ENCODE measurements at regions not wholly inside any gene's neighbourhood (a gene's known extent, or its start where the extent isn't known, plus 50 kb on each side); places are given as distances from the start of the nearest gene placed in this dataset.
"Not testable (repeated sequence)": the region's sequence is repeated elsewhere in the genome, so short reads cannot be mapped to it uniquely, and the experiment has no call there.

DNA sequence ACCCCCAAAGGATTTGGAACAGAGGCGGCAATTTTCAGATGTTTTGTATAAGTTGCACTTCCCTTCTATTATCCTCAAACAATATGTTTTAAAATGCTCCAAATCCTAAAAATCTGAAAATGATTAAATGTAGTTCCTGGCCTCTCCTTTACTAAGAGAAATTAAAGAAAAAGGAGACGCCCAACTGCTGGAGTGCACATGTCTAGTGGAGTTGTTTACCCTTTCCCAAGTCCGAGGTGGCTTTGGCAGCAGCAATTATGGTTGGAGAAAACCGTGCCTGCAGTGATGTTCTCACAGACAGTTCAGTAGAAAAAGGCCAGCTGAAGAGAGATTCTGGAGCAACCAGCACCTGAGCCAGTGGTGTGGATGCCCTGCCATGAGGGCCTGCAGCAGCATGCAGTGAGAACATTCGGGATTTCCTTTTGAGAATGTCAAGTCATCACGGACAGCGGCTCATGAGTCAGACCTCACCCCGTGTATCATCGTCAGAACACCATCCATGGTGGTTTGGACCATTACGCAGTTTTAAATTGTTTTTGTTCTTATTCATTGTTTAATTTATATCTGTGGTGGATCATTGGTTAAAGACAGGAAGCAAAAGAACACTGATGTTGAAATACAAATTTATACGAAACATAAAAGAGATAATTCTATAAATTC, 179.0 kb upstream of the KRR1 start (continued):
- TF ChIP-seq, protein P1, sequence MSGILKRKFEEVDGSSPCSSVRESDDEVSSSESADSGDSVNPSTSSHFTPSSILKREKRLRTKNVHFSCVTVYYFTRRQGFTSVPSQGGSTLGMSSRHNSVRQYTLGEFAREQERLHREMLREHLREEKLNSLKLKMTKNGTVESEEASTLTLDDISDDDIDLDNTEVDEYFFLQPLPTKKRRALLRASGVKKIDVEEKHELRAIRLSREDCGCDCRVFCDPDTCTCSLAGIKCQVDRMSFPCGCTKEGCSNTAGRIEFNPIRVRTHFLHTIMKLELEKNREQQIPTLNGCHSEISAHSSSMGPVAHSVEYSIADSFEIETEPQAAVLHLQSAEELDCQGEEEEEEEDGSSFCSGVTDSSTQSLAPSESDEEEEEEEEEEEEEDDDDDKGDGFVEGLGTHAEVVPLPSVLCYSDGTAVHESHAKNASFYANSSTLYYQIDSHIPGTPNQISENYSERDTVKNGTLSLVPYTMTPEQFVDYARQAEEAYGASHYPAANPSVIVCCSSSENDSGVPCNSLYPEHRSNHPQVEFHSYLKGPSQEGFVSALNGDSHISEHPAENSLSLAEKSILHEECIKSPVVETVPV (CRISPR knock-in tag; IDR thresholded peaks at IDR 0.05) = no peak
- TF ChIP-seq ZFP30 (CRISPR knock-in tag; IDR thresholded peaks at IDR 0.05) (no peak), GLIS3 (CRISPR knock-in tag; IDR thresholded peaks at IDR 0.05) (no peak), RARB (CRISPR knock-in tag; IDR thresholded peaks at IDR 0.05) (no peak)

DNA sequence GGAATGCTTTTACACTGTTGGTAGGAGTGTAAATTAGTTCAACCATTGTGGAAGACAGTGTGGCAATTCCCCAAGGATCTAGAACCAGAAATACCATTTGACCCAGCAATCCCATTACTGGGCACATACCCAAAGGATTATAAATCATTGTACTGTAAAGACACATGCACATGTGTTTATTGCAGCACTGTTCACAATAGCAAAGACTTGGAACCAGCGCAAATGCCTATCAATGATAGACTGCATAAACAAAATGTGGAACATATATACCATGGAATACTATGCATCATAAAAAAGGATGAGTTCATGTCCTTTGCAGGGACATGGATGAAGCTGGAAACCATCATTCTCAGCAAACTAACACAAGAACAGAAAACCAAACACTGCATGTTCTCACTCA, 174.8 kb upstream of the KRR1 start:
- not testable (repeated sequence) for ATAC-seq

DNA sequence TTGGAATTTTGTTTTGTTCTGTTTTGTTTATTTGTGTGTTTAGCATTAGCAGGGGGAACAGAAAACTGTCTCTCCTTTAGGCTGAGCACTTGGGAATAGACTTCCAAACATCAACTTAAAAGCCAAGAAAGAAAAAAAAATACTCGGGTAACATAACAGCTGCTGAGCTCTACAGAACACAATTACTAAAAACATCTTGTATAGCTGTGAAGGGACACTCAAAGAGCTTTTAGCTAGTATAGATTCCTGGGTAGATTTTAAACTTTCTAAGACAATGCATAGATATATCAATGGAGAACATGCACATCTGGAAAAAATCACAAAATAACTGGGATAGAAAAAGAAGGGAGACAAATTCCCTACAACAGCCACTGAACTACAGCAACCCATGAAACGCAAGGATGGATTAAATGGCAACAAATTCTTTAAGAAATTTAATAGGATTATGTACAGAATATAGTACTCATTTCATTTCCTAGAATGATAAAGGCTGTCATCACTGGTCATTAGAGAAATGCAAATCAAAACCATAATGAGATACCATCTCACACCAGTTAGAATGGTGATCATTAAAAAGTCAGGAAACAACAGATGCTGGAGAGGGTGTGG, 174.3 kb upstream of the KRR1 start:
- TF ChIP-seq ZC3H10 (CRISPR knock-in tag; IDR thresholded peaks at IDR 0.05) (no peak), ZFP30 (CRISPR knock-in tag; IDR thresholded peaks at IDR 0.05) (no peak), ZNF8 (CRISPR knock-in tag; IDR thresholded peaks at IDR 0.05) (no peak), ZNF70 (CRISPR knock-in tag; IDR thresholded peaks at IDR 0.05) (no peak), SNAI2 (CRISPR knock-in tag; IDR thresholded peaks at IDR 0.05) (no peak), ZFP3 (CRISPR knock-in tag; IDR thresholded peaks at IDR 0.05) (no peak), GLIS3 (CRISPR knock-in tag; IDR thresholded peaks at IDR 0.05) (no peak), RARB (CRISPR knock-in tag; IDR thresholded peaks at IDR 0.05) (no peak), ARNTL (CRISPR knock-in tag; IDR thresholded peaks at IDR 0.05; ENCODE audit: borderline replicate concordance, low read depth) (no peak), OSR1 (CRISPR knock-in tag; IDR thresholded peaks at IDR 0.05) (no peak), BACH2 (CRISPR knock-in tag; IDR thresholded peaks at IDR 0.05; ENCODE audit: borderline replicate concordance) (no peak)
- TF ChIP-seq, protein P2, sequence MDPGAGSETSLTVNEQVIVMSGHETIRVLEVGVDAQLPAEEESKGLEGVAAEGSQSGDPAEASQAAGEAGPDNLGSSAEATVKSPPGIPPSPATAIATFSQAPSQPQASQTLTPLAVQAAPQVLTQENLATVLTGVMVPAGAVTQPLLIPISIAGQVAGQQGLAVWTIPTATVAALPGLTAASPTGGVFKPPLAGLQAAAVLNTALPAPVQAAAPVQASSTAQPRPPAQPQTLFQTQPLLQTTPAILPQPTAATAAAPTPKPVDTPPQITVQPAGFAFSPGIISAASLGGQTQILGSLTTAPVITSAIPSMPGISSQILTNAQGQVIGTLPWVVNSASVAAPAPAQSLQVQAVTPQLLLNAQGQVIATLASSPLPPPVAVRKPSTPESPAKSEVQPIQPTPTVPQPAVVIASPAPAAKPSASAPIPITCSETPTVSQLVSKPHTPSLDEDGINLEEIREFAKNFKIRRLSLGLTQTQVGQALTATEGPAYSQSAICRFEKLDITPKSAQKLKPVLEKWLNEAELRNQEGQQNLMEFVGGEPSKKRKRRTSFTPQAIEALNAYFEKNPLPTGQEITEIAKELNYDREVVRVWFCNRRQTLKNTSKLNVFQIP (CRISPR knock-in tag; IDR thresholded peaks at IDR 0.05; ENCODE audit: borderline replicate concordance, low read depth) = no peak
- TF ChIP-seq, protein P3, sequence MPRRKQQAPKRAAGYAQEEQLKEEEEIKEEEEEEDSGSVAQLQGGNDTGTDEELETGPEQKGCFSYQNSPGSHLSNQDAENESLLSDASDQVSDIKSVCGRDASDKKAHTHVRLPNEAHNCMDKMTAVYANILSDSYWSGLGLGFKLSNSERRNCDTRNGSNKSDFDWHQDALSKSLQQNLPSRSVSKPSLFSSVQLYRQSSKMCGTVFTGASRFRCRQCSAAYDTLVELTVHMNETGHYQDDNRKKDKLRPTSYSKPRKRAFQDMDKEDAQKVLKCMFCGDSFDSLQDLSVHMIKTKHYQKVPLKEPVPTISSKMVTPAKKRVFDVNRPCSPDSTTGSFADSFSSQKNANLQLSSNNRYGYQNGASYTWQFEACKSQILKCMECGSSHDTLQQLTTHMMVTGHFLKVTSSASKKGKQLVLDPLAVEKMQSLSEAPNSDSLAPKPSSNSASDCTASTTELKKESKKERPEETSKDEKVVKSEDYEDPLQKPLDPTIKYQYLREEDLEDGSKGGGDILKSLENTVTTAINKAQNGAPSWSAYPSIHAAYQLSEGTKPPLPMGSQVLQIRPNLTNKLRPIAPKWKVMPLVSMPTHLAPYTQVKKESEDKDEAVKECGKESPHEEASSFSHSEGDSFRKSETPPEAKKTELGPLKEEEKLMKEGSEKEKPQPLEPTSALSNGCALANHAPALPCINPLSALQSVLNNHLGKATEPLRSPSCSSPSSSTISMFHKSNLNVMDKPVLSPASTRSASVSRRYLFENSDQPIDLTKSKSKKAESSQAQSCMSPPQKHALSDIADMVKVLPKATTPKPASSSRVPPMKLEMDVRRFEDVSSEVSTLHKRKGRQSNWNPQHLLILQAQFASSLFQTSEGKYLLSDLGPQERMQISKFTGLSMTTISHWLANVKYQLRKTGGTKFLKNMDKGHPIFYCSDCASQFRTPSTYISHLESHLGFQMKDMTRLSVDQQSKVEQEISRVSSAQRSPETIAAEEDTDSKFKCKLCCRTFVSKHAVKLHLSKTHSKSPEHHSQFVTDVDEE (CRISPR knock-in tag; IDR thresholded peaks at IDR 0.05) = no peak
- TF ChIP-seq, protein P4, sequence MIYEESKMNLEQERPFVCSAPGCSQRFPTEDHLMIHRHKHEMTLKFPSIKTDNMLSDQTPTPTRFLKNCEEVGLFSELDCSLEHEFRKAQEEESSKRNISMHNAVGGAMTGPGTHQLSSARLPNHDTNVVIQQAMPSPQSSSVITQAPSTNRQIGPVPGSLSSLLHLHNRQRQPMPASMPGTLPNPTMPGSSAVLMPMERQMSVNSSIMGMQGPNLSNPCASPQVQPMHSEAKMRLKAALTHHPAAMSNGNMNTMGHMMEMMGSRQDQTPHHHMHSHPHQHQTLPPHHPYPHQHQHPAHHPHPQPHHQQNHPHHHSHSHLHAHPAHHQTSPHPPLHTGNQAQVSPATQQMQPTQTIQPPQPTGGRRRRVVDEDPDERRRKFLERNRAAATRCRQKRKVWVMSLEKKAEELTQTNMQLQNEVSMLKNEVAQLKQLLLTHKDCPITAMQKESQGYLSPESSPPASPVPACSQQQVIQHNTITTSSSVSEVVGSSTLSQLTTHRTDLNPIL (CRISPR knock-in tag; IDR thresholded peaks at IDR 0.05; ENCODE audit: low read depth) = no peak
- ATAC-seq = no peak

DNA sequence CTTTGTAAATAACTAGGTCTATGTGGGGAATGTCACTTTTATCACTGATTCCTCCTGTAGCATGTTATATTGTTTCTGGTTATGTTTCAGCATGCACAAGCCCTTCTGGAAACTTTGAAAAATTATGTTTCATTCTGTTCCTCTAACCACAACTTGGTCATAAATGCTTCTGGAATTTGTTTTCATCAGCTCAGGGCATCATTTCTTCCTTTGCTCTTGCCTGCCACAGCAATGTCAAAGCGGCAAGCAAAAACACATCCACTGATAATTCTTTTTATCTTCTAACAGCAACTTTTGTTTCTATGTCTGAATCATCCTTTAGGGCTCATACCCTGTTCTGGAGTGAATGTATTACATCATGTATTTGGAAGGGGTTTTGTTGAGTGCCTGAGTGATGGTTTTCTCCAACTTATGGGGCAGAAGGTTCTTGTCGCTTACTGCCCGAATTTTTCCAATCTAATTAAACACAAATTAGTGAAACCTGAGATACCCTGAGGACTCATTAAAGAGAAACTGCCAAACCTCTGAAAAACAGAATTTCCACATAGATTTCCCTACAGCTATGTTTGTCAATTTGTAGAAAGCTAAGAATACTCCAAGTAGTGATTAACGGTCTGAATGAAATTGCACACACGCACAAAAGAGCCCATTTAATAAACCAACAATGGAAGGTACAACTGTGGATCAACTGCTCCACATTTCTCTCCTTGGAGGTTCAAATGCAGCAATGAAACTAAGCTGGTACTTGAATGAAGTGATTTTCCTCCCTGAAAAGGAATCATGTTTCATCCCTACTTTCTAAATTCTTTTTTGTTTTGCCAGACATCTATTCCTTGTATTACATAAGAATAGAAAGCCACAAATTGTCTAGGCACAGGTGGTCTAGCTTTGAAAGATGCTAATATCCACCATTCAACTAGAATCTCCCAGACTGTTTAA, 173.5 kb upstream of the KRR1 start:
- no peak for ATAC-seq
- no peak for TF ChIP-seq PPARA (CRISPR knock-in tag; IDR thresholded peaks at IDR 0.05; ENCODE audit: borderline replicate concordance)
- no peak for TF ChIP-seq ISL1 (CRISPR knock-in tag; IDR thresholded peaks at IDR 0.05)
- no peak for TF ChIP-seq OSR1 (CRISPR knock-in tag; IDR thresholded peaks at IDR 0.05)
- TF ChIP-seq GLIS3 (CRISPR knock-in tag; IDR thresholded peaks at IDR 0.05) = no peak
- no peak for TF ChIP-seq ZNF70 (CRISPR knock-in tag; IDR thresholded peaks at IDR 0.05)
- TF ChIP-seq, protein P4 (CRISPR knock-in tag; IDR thresholded peaks at IDR 0.05; ENCODE audit: low read depth) = no peak
- TF ChIP-seq ZNF565 (CRISPR knock-in tag; conservative IDR thresholded peaks at IDR 0.05; ENCODE audit: low read depth) = no peak
- no peak for TF ChIP-seq TOX (CRISPR knock-in tag; IDR thresholded peaks at IDR 0.05; ENCODE audit: borderline replicate concordance)
- no peak for TF ChIP-seq RARB (CRISPR knock-in tag; IDR thresholded peaks at IDR 0.05)
- no peak for TF ChIP-seq TCF4 (CRISPR knock-in tag; IDR thresholded peaks at IDR 0.05; ENCODE audit: borderline replicate concordance)
- TF ChIP-seq ZFP30 (CRISPR knock-in tag; IDR thresholded peaks at IDR 0.05) = no peak
- no peak for TF ChIP-seq ZC3H10 (CRISPR knock-in tag; IDR thresholded peaks at IDR 0.05)
- no peak for TF ChIP-seq ARNTL (CRISPR knock-in tag; IDR thresholded peaks at IDR 0.05; ENCODE audit: borderline replicate concordance, low read depth)

DNA sequence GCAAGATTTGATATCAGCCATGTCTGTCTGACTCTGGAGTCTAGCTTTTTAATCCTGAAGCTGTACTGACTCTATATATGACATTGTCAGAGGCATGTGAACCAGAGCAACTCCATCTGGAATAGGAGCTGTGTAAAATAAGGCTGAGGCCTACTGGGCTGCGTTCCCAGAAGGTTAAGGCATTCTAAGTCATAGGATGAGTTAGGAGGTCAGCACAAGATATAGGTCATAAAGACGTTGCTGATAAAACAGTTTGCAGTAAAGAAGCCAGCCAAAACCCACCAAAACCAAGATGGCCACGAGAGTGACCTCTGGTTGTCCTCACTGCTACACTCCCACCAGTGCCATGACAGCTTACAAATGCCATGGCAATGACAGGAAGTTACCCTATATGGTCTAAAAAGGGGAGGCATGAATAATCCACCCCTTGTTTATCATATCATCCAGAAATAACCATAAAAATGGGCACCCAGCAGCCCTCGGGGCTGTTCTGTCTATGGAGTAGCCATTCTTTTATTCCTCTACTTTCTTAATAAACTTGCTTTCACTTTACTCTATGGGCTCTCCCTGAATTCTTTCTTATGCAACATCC, 172.7 kb upstream of the KRR1 start:
- ATAC-seq = not testable (repeated sequence)

Data from SK-N-SH treated with all-trans-retinoic acid at 6 μM for 48 hours (cell line).